ENCODE measurements at regions not wholly inside any gene's neighbourhood (a gene's known extent, or its start where the extent isn't known, plus 50 kb on each side); places are given as distances from the start of the nearest gene placed in this dataset.

DNA sequence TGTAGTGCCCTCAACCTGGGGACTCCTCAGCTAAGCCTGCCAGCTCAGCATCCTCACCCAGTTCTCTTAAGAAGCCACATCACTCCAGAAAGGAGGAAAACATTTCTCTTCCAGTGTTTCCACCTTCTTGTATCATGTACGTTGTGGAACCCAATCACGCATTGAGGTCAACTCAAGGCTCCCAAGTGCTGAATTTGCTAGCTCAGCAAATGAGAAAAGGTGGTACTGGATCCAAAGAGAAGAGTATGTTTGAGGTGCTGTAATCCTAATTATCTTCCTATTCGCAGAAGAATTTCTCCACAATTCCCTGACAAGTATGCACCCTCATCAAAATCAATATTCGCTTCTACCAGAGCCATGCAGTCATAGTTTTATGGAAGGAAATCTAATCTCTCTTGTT lies 335.0 kb upstream of the C16orf82 start:
- in situ Hi-C loops (cut with MboI), result no loop called here
- Histone ChIP-seq H3K4me1 (replicated peaks in 1 of 2; ENCODE audit: control insufficient read depth in 2 of 2, insufficient read depth in 2 of 2, low read length in 2 of 2) (no peaks in the 10 kb centered on the region), H3K27me3 (ENCODE audit: control insufficient read depth in 2 of 2, insufficient read depth in 2 of 2, low read length in 2 of 2) (no peaks in the 10 kb centered on the region; a peak in 2 of 5 replicates), H3K27ac (ENCODE audit: extremely low read depth, low read depth, low read length) (no peak overlapping the region), H3K9me1 (ENCODE audit: control insufficient read depth, insufficient read depth, low read length) (no peaks in the 10 kb centered on the region), H2AFZ (ENCODE audit: low read depth, low read length) (no peak overlapping the region), H3K9me3 (replicated peaks; ENCODE audit: control insufficient read depth, insufficient read depth, low read depth, low read length) (no peaks in the 10 kb centered on the region), H3K79me2 (ENCODE audit: control insufficient read depth, insufficient read depth, low read length) (no peaks in the 10 kb centered on the region), H3K4me3 (no peak overlapping the region), H3K4me2 (ENCODE audit: insufficient read depth, low read length) (no peak overlapping the region), H3K9ac (ENCODE audit: insufficient read depth in 1 of 2, low read depth in 2 of 2, low read length in 2 of 2) (no peak overlapping the region), H3K36me3 (ENCODE audit: control insufficient read depth, insufficient read depth, low read length) (no peaks in the 10 kb centered on the region), H4K20me1 (replicated peaks; ENCODE audit: control insufficient read depth, insufficient read depth, low read length) (no peaks in the 10 kb centered on the region; the same call in 1 of the 2 replicates)
- no TSS peak for BruUV-seq (replicated peaks)
- DNase-seq (ENCODE audit: extremely low read depth in 1 of 4, low spot score in 3 of 4), result no peak
- intact Hi-C loops (cut with micrococcal nuclease), result no loop called here
- no peak for FAIRE-seq
- CTCF ChIA-PET (ENCODE audit: low intra/inter-chr PET ratio), result no interaction called here
- POLR2A ChIA-PET, result no interaction called here
- ATAC-seq, result no peak
- WGBS (ENCODE audit: insufficient coverage, low coverage, missing lambda C conversion rate), result 0% methylated on average over 4 of the region's 4 CpGs
- TF ChIP-seq C11orf30 (IDR thresholded peaks at IDR 0.05; ENCODE audit: low read depth) (peak; percentile 50; the same call in 1 of the 2 replicates), DNMT1 (IDR thresholded peaks at IDR 0.05) (no peak), JUND (IDR thresholded peaks at IDR 0.05; ENCODE audit: borderline replicate concordance, low read depth, low read length) (no peak), JUND (tag; IDR thresholded peaks at IDR 0.05; ENCODE audit: borderline replicate concordance, low read depth, low read length) (no peak), NR2C1 (IDR thresholded peaks at IDR 0.05) (no peak), NR2C1 (tag; IDR thresholded peaks at IDR 0.05) (no peak)
- TF ChIP-seq, protein P1, sequence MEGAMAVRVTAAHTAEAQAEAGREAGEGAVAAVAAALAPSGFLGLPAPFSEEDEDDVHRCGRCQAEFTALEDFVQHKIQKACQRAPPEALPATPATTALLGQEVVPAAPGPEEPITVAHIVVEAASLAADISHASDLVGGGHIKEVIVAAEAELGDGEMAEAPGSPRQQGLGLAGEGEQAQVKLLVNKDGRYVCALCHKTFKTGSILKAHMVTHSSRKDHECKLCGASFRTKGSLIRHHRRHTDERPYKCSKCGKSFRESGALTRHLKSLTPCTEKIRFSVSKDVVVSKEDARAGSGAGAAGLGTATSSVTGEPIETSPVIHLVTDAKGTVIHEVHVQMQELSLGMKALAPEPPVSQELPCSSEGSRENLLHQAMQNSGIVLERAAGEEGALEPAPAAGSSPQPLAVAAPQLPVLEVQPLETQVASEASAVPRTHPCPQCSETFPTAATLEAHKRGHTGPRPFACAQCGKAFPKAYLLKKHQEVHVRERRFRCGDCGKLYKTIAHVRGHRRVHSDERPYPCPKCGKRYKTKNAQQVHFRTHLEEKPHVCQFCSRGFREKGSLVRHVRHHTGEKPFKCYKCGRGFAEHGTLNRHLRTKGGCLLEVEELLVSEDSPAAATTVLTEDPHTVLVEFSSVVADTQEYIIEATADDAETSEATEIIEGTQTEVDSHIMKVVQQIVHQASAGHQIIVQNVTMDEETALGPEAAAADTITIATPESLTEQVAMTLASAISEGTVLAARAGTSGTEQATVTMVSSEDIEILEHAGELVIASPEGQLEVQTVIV (CRISPR knock-in tag; IDR thresholded peaks at IDR 0.05; ENCODE audit: borderline replicate concordance), result no peak
- TF ChIP-seq, protein P2, sequence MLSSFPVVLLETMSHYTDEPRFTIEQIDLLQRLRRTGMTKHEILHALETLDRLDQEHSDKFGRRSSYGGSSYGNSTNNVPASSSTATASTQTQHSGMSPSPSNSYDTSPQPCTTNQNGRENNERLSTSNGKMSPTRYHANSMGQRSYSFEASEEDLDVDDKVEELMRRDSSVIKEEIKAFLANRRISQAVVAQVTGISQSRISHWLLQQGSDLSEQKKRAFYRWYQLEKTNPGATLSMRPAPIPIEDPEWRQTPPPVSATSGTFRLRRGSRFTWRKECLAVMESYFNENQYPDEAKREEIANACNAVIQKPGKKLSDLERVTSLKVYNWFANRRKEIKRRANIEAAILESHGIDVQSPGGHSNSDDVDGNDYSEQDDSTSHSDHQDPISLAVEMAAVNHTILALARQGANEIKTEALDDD (IDR thresholded peaks at IDR 0.05), result no peak
- TF ChIP-seq, protein P3, sequence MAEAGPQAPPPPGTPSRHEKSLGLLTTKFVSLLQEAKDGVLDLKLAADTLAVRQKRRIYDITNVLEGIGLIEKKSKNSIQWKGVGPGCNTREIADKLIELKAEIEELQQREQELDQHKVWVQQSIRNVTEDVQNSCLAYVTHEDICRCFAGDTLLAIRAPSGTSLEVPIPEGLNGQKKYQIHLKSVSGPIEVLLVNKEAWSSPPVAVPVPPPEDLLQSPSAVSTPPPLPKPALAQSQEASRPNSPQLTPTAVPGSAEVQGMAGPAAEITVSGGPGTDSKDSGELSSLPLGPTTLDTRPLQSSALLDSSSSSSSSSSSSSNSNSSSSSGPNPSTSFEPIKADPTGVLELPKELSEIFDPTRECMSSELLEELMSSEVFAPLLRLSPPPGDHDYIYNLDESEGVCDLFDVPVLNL (CRISPR knock-in tag; IDR thresholded peaks at IDR 0.05; ENCODE audit: low read depth), result no peak
